Panc1 (cell line): ENCODE measurements at regions not wholly inside any gene's neighbourhood (a gene's known extent, or its start where the extent isn't known, plus 50 kb on each side); places are given as distances from the start of the nearest gene placed in this dataset.

ENCODE experiments used
- ATAC-seq: fragments of 200-7000 bp; cut with Tn5 transposase; 2 replicates; pipeline ENCODE4 v1.9.1; 2020; ENCODE audit warnings: mild to moderate bottlenecking, moderate library complexity
- BruUV-seq: library from RNA; stranded (reverse); fragments of 400-500 nt; replicated peaks from 2 replicates; lab custom pipeline; 2021; lab: Mats Ljungman, UMichigan
- CTCF ChIA-PET: fragments of 300-600 bp; sonication (Branson Sonifier 250); formaldehyde crosslinking; loops from one replicate; lab custom pipeline; 2022; ENCODE audit warnings: antibody characterized with exemption; lab: Charles Lee
- POLR2A ChIA-PET: fragments of 300-600 bp; sonication (Branson Sonifier 250); formaldehyde crosslinking; loops from one replicate; lab custom pipeline; 2022; ENCODE audit warnings: antibody characterized with exemption; lab: Charles Lee
- DNase-seq: peaks from one replicate; pipeline ENCODE4 v3.0.0-alpha.2; 2010; ENCODE audit warnings: low read depth, low spot score
- H3K27ac ChIP-seq: 2 replicates; pipeline ENCODE4 v1.5.1; 2011; ENCODE audit warnings: mild to moderate bottlenecking, low read length, inconsistent platforms
- H3K27me3 ChIP-seq: fragments of 200-500 bp; sonication (Bioruptor generic); 2 replicates; pipeline ENCODE4 v1.6.0; 2014; ENCODE audit warnings: low read length, inconsistent platforms; ENCODE audit not compliant: control insufficient read depth, insufficient read depth
- H3K36me3 ChIP-seq: fragments of 200-500 bp; sonication (Bioruptor generic); 2 replicates; pipeline ENCODE4 v1.5.1; 2014; ENCODE audit warnings: inconsistent platforms, mild to moderate bottlenecking, low read length, moderate library complexity; ENCODE audit not compliant: control insufficient read depth, insufficient read depth
- H3K4me1 ChIP-seq: 2 replicates; pipeline ENCODE4 v1.5.1; 2011; ENCODE audit warnings: inconsistent platforms, mild to moderate bottlenecking, low read length, moderate library complexity; ENCODE audit not compliant: control insufficient read depth, insufficient read depth
- H3K4me3 ChIP-seq, 2 experiments: 2 replicates each; pipeline ENCODE4 v1.5.1; 2011 to 2012; ENCODE audit warnings: low read depth in 2 of 2, low read length in 2 of 2, mild to moderate bottlenecking in 2 of 2, inconsistent platforms in 1 of 2, moderate library complexity in 1 of 2
- H3K9me3 ChIP-seq: fragments of 200-500 bp; sonication (Bioruptor generic); 2 replicates; pipeline ENCODE4 v1.5.1; 2014; ENCODE audit warnings: low read depth, mild to moderate bottlenecking, inconsistent platforms, low read length, moderate library complexity; ENCODE audit not compliant: control insufficient read depth, insufficient read depth
- POLR2AphosphoS5 ChIP-seq: IDR thresholded peaks from 2 replicates; pipeline ENCODE4 v1.6.1; 2012; ENCODE audit warnings: mild to moderate bottlenecking, low read depth, low read length, moderate library complexity
- REST ChIP-seq, 2 experiments: IDR thresholded peaks; 2 replicates each; pipeline ENCODE4 v1.6.1; 2011 to 2012; ENCODE audit warnings: low read depth in 2 of 2, control low read depth in 1 of 2, low read length in 1 of 2, mild to moderate bottlenecking in 1 of 2, moderate library complexity in 1 of 2; ENCODE audit not compliant: insufficient read depth in 1 of 2
- SIN3A ChIP-seq: IDR thresholded peaks from 2 replicates; pipeline ENCODE4 v1.6.1; 2012; ENCODE audit warnings: low read depth, mild to moderate bottlenecking, low read length, moderate library complexity, borderline replicate concordance; ENCODE audit not compliant: insufficient read depth
- TCF7L2 ChIP-seq: IDR thresholded peaks from 2 replicates; pipeline ENCODE4 v1.6.1; 2011; ENCODE audit warnings: mild to moderate bottlenecking, low read depth, low read length, inconsistent platforms
- in situ Hi-C: cut with HindIII; loops from 2 replicates; pipeline ENCODE4 v1.10.0; 2016; ENCODE audit warnings: low sequenced_read_pairs, low pct_unique_long_range_greater_than_20kb
- intact Hi-C: fragments of 100-400 bp; cut with micrococcal nuclease; formaldehyde crosslinking; loops from one replicate; pipeline ENCODE4 v1.10.0; 2022; ENCODE audit not compliant: unreplicated experiment
- TF ChIP-seq, protein P1 (sequence below): fragments of 450-650 bp; IDR thresholded peaks from 2 replicates; pipeline ENCODE4 v1.5.1; 2017; ENCODE audit warnings: mild to moderate bottlenecking

DNA sequence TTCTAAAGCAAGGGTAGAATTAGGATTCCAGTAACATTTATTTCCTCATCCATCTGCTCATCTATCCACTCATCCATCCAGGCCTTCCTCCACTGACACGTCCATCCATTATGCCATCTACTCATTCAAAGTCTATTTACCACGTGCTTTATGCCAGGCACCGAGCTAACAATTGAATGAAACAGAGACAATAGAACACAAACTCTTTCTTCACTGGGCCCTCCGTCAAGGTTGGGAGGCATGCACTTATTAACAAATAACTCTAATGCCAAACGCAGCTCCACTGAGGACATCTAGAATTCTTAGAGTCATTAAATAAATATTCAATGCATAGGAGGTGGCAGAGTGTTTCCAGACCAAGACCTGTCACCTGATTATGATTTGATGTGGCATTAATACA lies 262.7 kb downstream of the CYRIA start:
- Histone ChIP-seq H3K4me3 (no peak overlapping the region), H3K9me3 (no peaks in the 10 kb centered on the region), H3K27me3 (no peaks in the 10 kb centered on the region), H3K27ac (no peak overlapping the region), H3K36me3 (no peaks in the 10 kb centered on the region), H3K4me1 (no peaks in the 10 kb centered on the region)
- CTCF ChIA-PET = no interaction called here
- TF ChIP-seq, protein P1, sequence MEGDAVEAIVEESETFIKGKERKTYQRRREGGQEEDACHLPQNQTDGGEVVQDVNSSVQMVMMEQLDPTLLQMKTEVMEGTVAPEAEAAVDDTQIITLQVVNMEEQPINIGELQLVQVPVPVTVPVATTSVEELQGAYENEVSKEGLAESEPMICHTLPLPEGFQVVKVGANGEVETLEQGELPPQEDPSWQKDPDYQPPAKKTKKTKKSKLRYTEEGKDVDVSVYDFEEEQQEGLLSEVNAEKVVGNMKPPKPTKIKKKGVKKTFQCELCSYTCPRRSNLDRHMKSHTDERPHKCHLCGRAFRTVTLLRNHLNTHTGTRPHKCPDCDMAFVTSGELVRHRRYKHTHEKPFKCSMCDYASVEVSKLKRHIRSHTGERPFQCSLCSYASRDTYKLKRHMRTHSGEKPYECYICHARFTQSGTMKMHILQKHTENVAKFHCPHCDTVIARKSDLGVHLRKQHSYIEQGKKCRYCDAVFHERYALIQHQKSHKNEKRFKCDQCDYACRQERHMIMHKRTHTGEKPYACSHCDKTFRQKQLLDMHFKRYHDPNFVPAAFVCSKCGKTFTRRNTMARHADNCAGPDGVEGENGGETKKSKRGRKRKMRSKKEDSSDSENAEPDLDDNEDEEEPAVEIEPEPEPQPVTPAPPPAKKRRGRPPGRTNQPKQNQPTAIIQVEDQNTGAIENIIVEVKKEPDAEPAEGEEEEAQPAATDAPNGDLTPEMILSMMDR = no peak
- TF ChIP-seq REST (IDR thresholded peaks at IDR 0.05; ENCODE audit: insufficient read depth in 1 of 2, low read depth in 2 of 2, low read length in 1 of 2) = no peak
- no peak for TF ChIP-seq TCF7L2
- no peak for TF ChIP-seq SIN3A
- no peak for TF ChIP-seq POLR2AphosphoS5
- intact Hi-C loops = no loop called here
- no TSS peak for BruUV-seq
- DNase-seq (no peak), ATAC-seq (no peak)
- in situ Hi-C loops = no loop called here
- POLR2A ChIA-PET = no interaction called here

- no peak for ATAC-seq
- no peaks in the 10 kb centered on the region for H3K27me3 ChIP-seq
Measured at GRCh38 chr2:16401761-16402300, 263.8 kb downstream of the CYRIA start.

More at GRCh38 chr2:16401761-16402300, 263.8 kb downstream of the CYRIA start:
- intact Hi-C loops (no loop called here), in situ Hi-C loops (no loop called here)
- BruUV-seq = no TSS peak
- Histone ChIP-seq H3K4me1 (no peaks in the 10 kb centered on the region), H3K27ac (no peak overlapping the region), H3K9me3 (no peaks in the 10 kb centered on the region), H3K36me3 (no peaks in the 10 kb centered on the region), H3K4me3 (no peak overlapping the region)
- ChIA-PET CTCF (interaction anchor here (0.6 kb wide), 1 partner anchor 62 kb away, joined by 3 read pairs; no protein-coding TSS in a partner anchor), POLR2A (no interaction called here)
- no peak for DNase-seq
- TF ChIP-seq SIN3A (no peak), REST (IDR thresholded peaks at IDR 0.05; ENCODE audit: insufficient read depth in 1 of 2, low read depth in 2 of 2, low read length in 1 of 2) (no peak), TCF7L2 (no peak), POLR2AphosphoS5 (no peak)
- TF ChIP-seq, protein P1 = no peak
